ENCODE measurements at regions not wholly inside any gene's neighbourhood (a gene's known extent, or its start where the extent isn't known, plus 50 kb on each side); places are given as distances from the start of the nearest gene placed in this dataset.
"Not testable (repeated sequence)": the region's sequence is repeated elsewhere in the genome, so short reads cannot be mapped to it uniquely, and the experiment has no call there.

GRCh38 chr21:24445517-24445916 lies 1161.8 kb downstream of the MRPL39 start:
- no peak for FAIRE-seq

- FAIRE-seq: no peak
These were observed 1162.5 kb downstream of the MRPL39 start for GRCh38 chr21:24444736-24445135.

GRCh38 chr21:24436236-24436635 lies 1171.0 kb downstream of the MRPL39 start:
- FAIRE-seq: no peak

GRCh38 chr21:24428591-24429199 lies 1178.6 kb downstream of the MRPL39 start:
- FAIRE-seq: no peak

GRCh38 chr21:24424776-24425175 lies 1182.5 kb downstream of the MRPL39 start:
- FAIRE-seq: no peak

GRCh38 chr21:24423546-24423945 lies 1183.7 kb downstream of the MRPL39 start:
- FAIRE-seq: no peak

GRCh38 chr21:24420689-24421088 lies 1186.6 kb downstream of the MRPL39 start:
- no peak for FAIRE-seq

GRCh38 chr21:24419641-24420040 lies 1187.6 kb downstream of the MRPL39 start:
- not testable (repeated sequence) for FAIRE-seq

GRCh38 chr21:24418671-24419070 lies 1188.6 kb downstream of the MRPL39 start:
- no peak for FAIRE-seq

- FAIRE-seq: no peak
These were observed 1195.9 kb downstream of the MRPL39 start for GRCh38 chr21:24411429-24411828.

- no peak for FAIRE-seq
These were observed 1204.1 kb downstream of the MRPL39 start for GRCh38 chr21:24403221-24403620.

GRCh38 chr21:24395320-24395923 lies 1211.9 kb downstream of the MRPL39 start:
- FAIRE-seq: no peak

GRCh38 chr21:24375201-24375600 lies 1232.1 kb downstream of the MRPL39 start:
- no peak for FAIRE-seq

GRCh38 chr21:24372506-24372905 lies 1234.8 kb downstream of the MRPL39 start:
- FAIRE-seq: no peak

- FAIRE-seq: no peak
These were observed 1237.5 kb downstream of the MRPL39 start for GRCh38 chr21:24369746-24370145.

- no peak for FAIRE-seq
These were observed 1238.0 kb downstream of the MRPL39 start for GRCh38 chr21:24369278-24369677.

- FAIRE-seq: no peak
These were observed 1239.3 kb downstream of the MRPL39 start for GRCh38 chr21:24367936-24368335.

- no peak for FAIRE-seq
These were observed 1253.8 kb downstream of the MRPL39 start for GRCh38 chr21:24353492-24353891.

GRCh38 chr21:24339406-24339805 lies 1267.9 kb downstream of the MRPL39 start:
- no peak for FAIRE-seq

GRCh38 chr21:24336491-24336890 lies 1270.8 kb downstream of the MRPL39 start:
- no peak for FAIRE-seq

- FAIRE-seq: no peak
These were observed 1283.7 kb downstream of the MRPL39 start for GRCh38 chr21:24323536-24323935.

- no peak for FAIRE-seq
These were observed 1290.9 kb downstream of the MRPL39 start for GRCh38 chr21:24316277-24316922.

- no peak for FAIRE-seq
These were observed 1296.5 kb downstream of the MRPL39 start for GRCh38 chr21:24310788-24311187.

GRCh38 chr21:24308183-24308582 lies 1299.1 kb downstream of the MRPL39 start:
- FAIRE-seq: no peak

- FAIRE-seq: no peak
These were observed 1304.9 kb downstream of the MRPL39 start for GRCh38 chr21:24302400-24302799.

Data from islet of Langerhans (tissue), 1 donor.